ENCODE measurements at regions not wholly inside any gene's neighbourhood (a gene's known extent, or its start where the extent isn't known, plus 50 kb on each side); places are given as distances from the start of the nearest gene placed in this dataset.
"Not testable (repeated sequence)": the region's sequence is repeated elsewhere in the genome, so short reads cannot be mapped to it uniquely, and the experiment has no call there.

- TF ChIP-seq POLR2A, CTCF (IDR thresholded peaks at IDR 0.05): not testable (repeated sequence)
Measured at GRCh38 chr14:105583914-105584313, 57.5 kb downstream of the TMEM121 start.
